ENCODE measurements at regions not wholly inside any gene's neighbourhood (a gene's known extent, or its start where the extent isn't known, plus 50 kb on each side); places are given as distances from the start of the nearest gene placed in this dataset.

DNA sequence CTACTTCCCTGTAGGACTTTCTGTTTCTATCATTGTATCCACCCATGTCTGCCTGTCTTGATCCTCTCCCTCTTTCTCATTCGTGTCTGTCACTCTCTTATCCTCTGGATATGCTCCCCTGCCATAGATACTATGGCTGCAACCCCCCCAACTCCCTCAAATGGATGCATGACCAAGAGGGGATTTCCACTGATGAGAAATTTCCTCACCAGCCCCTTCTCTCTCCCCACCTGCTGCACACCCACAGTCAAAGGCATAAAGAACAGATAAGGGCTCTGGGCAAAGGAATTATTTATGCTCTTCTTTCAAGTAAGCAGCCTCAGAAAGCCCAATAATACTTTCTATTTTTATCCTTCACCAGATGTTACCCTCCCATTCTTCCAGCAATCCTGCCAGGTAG is 121.3 kb downstream of the FOXI3 start:
- ChIA-PET POLR2A (no interaction called here), SMC1A (ENCODE audit: uncharacterized antibody, unreplicated experiment) (interaction anchor here (0.8 to 2.0 kb wide), 3 partner anchors 10 to 11 kb away, joined by 3 to 9 read pairs (median 4); no protein-coding TSS in a partner anchor), RAD21 (ENCODE audit: unreplicated experiment) (interaction anchor here (1.1 to 1.8 kb wide), 3 partner anchors 11 to 91 kb away, joined by 3 to 6 read pairs (median 4); no protein-coding TSS in a partner anchor), CTCF (no interaction called here)
- no peaks in the 10 kb centered on the region for H3K79me2 ChIP-seq (ENCODE audit: control insufficient read depth, insufficient read depth, low read length)
- H2AFZ ChIP-seq (ENCODE audit: control insufficient read depth, low read depth, low read length), result no peak overlapping the region
- FAIRE-seq (no peak), ATAC-seq (peak; percentile 51), DNase-seq (ENCODE audit: low read depth, low spot score) (no peak)
- H3K4me2 ChIP-seq (ENCODE audit: control insufficient read depth, insufficient read depth), result no peak overlapping the region
- H3K27ac ChIP-seq (ENCODE audit: control insufficient read depth, insufficient read depth), result no peak overlapping the region
- H3K27me3 ChIP-seq (replicated peaks in 1 of 2; ENCODE audit: control insufficient read depth in 2 of 2, insufficient read depth in 2 of 2, low read length in 1 of 2), result no peaks in the 10 kb centered on the region
- 0% methylated on average over 1 of the region's 1 CpG for WGBS (ENCODE audit: insufficient coverage, insufficient replicate concordance, low lambda C conversion rate, missing lambda C conversion rate)
- no peaks in the 10 kb centered on the region for H4K20me1 ChIP-seq (ENCODE audit: control insufficient read depth, insufficient read depth)
- no peaks in the 10 kb centered on the region for H3K4me1 ChIP-seq (ENCODE audit: control insufficient read depth, insufficient read depth, low read length)
- no peak overlapping the region for H3K9ac ChIP-seq (ENCODE audit: control insufficient read depth, insufficient read depth, low read length)
- BruUV-seq (replicated peaks), result no TSS peak
- intact Hi-C loops (cut with micrococcal nuclease; ENCODE audit: unreplicated experiment), result loop anchor here (5.0 to 10.0 kb wide), 2 partner anchors 64 to 276 kb away; partner anchors contain the start of gene KRCC1
- in situ Hi-C loops (cut with MboI), result no loop called here
- no peak overlapping the region for H3K4me3 ChIP-seq
- no peaks in the 10 kb centered on the region for H3K36me3 ChIP-seq (ENCODE audit: control insufficient read depth in 2 of 2, insufficient read depth in 2 of 2, low read length in 1 of 2)
- no peaks in the 10 kb centered on the region for H3K9me3 ChIP-seq (replicated peaks; ENCODE audit: control insufficient read depth, insufficient read depth, low read length)
- TF ChIP-seq, protein P1, sequence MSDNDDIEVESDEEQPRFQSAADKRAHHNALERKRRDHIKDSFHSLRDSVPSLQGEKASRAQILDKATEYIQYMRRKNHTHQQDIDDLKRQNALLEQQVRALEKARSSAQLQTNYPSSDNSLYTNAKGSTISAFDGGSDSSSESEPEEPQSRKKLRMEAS (IDR thresholded peaks at IDR 0.05; ENCODE audit: low read depth, low read length), result no peak
- TF ChIP-seq ETV6 (conservative IDR thresholded peaks at IDR 0.05 in 1 of 2, IDR thresholded peaks at IDR 0.05 in 1 of 2; ENCODE audit: borderline replicate concordance in 1 of 2, low read depth in 1 of 2) (no peak), IRF4 (IDR thresholded peaks at IDR 0.05; ENCODE audit: low read depth, low read length) (no peak), IKZF1 (conservative IDR thresholded peaks at IDR 0.05) (peak; percentile 54), NBN (IDR thresholded peaks at IDR 0.05) (0 out of 2 replicates have a peak, but pooled peaks have one; percentile 18), NRF1 (conservative IDR thresholded peaks at IDR 0.05; ENCODE audit: low read depth, low read length) (no peak), SMC3 (IDR thresholded peaks at IDR 0.05; ENCODE audit: borderline replicate concordance, low read length) (no peak), EED (IDR thresholded peaks at IDR 0.05; ENCODE audit: low read depth) (no peak), SP1 (IDR thresholded peaks at IDR 0.05; ENCODE audit: low read depth, low read length) (no peak), RELA (IDR thresholded peaks at IDR 0.05; ENCODE audit: borderline replicate concordance, partially characterized antibody) (peak; percentile 29), ZBED1 (IDR thresholded peaks at IDR 0.05; ENCODE audit: borderline replicate concordance) (no peak), TAF1 (IDR thresholded peaks at IDR 0.05; ENCODE audit: borderline replicate concordance, low read depth, low read length) (no peak), CBX5 (IDR thresholded peaks at IDR 0.05; ENCODE audit: low read depth) (no peak), NFYA (IDR thresholded peaks at IDR 0.05; ENCODE audit: borderline replicate concordance, low read depth, low read length) (no peak), NFIC (IDR thresholded peaks at IDR 0.05; ENCODE audit: low read depth, low read length) (peak; percentile 21; the same call in 1 of the 2 replicates), DPF2 (IDR thresholded peaks at IDR 0.05) (no peak), IKZF2 (IDR thresholded peaks at IDR 0.05) (peak; percentile 23 to 49; a peak in 3 of 4 replicates), KAT2A (conservative IDR thresholded peaks at IDR 0.05; ENCODE audit: control insufficient read depth, low read depth, low read length) (no peak), MEF2B (IDR thresholded peaks at IDR 0.05; ENCODE audit: partially characterized antibody, poor library complexity, severe bottlenecking) (no peak)
- TF ChIP-seq, protein P2, sequence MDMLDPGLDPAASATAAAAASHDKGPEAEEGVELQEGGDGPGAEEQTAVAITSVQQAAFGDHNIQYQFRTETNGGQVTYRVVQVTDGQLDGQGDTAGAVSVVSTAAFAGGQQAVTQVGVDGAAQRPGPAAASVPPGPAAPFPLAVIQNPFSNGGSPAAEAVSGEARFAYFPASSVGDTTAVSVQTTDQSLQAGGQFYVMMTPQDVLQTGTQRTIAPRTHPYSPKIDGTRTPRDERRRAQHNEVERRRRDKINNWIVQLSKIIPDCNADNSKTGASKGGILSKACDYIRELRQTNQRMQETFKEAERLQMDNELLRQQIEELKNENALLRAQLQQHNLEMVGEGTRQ (IDR thresholded peaks at IDR 0.05; ENCODE audit: borderline replicate concordance, low read depth, low read length), result no peak
- TF ChIP-seq, protein P3, sequence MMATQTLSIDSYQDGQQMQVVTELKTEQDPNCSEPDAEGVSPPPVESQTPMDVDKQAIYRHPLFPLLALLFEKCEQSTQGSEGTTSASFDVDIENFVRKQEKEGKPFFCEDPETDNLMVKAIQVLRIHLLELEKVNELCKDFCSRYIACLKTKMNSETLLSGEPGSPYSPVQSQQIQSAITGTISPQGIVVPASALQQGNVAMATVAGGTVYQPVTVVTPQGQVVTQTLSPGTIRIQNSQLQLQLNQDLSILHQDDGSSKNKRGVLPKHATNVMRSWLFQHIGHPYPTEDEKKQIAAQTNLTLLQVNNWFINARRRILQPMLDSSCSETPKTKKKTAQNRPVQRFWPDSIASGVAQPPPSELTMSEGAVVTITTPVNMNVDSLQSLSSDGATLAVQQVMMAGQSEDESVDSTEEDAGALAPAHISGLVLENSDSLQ (IDR thresholded peaks at IDR 0.05), result no peak
- TF ChIP-seq, protein P4, sequence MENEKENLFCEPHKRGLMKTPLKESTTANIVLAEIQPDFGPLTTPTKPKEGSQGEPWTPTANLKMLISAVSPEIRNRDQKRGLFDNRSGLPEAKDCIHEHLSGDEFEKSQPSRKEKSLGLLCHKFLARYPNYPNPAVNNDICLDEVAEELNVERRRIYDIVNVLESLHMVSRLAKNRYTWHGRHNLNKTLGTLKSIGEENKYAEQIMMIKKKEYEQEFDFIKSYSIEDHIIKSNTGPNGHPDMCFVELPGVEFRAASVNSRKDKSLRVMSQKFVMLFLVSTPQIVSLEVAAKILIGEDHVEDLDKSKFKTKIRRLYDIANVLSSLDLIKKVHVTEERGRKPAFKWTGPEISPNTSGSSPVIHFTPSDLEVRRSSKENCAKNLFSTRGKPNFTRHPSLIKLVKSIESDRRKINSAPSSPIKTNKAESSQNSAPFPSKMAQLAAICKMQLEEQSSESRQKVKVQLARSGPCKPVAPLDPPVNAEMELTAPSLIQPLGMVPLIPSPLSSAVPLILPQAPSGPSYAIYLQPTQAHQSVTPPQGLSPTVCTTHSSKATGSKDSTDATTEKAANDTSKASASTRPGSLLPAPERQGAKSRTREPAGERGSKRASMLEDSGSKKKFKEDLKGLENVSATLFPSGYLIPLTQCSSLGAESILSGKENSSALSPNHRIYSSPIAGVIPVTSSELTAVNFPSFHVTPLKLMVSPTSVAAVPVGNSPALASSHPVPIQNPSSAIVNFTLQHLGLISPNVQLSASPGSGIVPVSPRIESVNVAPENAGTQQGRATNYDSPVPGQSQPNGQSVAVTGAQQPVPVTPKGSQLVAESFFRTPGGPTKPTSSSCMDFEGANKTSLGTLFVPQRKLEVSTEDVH (IDR thresholded peaks at IDR 0.05; ENCODE audit: low read depth, partially characterized antibody), result no peak
